ENCODE measurements at regions not wholly inside any gene's neighbourhood (a gene's known extent, or its start where the extent isn't known, plus 50 kb on each side); places are given as distances from the start of the nearest gene placed in this dataset.

- H3K4me3 ChIP-seq, result no peak overlapping the region
- WGBS, 5 donors, result 54 to 68% (median 63%) methylated on average over 2 of the region's 2 CpGs
- no peak for TF ChIP-seq EP300 (IDR thresholded peaks at IDR 0.05)
- no peak for TF ChIP-seq POLR2AphosphoS5 (IDR thresholded peaks at IDR 0.05)
- no peaks in the 10 kb centered on the region for H3K27me3 ChIP-seq
- intact Hi-C loops (cut with DNase I; ENCODE audit: low total_unique reads), result no loop called here
- no peaks in the 10 kb centered on the region for H3K4me1 ChIP-seq
- DNase-seq, result no peak
- no peak overlapping the region for H3K27ac ChIP-seq
- H3K9me3 ChIP-seq, result no peaks in the 10 kb centered on the region
- no peaks in the 10 kb centered on the region for H3K36me3 ChIP-seq
Measured at GRCh38 chr5:36530215-36530614, 76.2 kb upstream of the SLC1A3 start.

GRCh38 chr5:36531401-36531800, 75.0 kb upstream of the SLC1A3 start:
- no peak overlapping the region for H3K27ac ChIP-seq
- no peaks in the 10 kb centered on the region for H3K9me3 ChIP-seq
- no peak overlapping the region for H3K4me3 ChIP-seq
- no peaks in the 10 kb centered on the region for H3K4me1 ChIP-seq
- no peaks in the 10 kb centered on the region for H3K36me3 ChIP-seq
- intact Hi-C loops (cut with DNase I; ENCODE audit: low total_unique reads), result no loop called here
- no peak for TF ChIP-seq POLR2A (IDR thresholded peaks at IDR 0.05)
- no peak for TF ChIP-seq EP300 (IDR thresholded peaks at IDR 0.05)
- TF ChIP-seq POLR2AphosphoS5 (IDR thresholded peaks at IDR 0.05), result no peak
- TF ChIP-seq, protein P1, sequence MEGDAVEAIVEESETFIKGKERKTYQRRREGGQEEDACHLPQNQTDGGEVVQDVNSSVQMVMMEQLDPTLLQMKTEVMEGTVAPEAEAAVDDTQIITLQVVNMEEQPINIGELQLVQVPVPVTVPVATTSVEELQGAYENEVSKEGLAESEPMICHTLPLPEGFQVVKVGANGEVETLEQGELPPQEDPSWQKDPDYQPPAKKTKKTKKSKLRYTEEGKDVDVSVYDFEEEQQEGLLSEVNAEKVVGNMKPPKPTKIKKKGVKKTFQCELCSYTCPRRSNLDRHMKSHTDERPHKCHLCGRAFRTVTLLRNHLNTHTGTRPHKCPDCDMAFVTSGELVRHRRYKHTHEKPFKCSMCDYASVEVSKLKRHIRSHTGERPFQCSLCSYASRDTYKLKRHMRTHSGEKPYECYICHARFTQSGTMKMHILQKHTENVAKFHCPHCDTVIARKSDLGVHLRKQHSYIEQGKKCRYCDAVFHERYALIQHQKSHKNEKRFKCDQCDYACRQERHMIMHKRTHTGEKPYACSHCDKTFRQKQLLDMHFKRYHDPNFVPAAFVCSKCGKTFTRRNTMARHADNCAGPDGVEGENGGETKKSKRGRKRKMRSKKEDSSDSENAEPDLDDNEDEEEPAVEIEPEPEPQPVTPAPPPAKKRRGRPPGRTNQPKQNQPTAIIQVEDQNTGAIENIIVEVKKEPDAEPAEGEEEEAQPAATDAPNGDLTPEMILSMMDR (IDR thresholded peaks at IDR 0.05), result no peak
- H3K27me3 ChIP-seq, result no peaks in the 10 kb centered on the region
- WGBS, 5 donors, result 50 to 97% (median 86%) methylated on average over 1 of the region's 1 CpG
- DNase-seq, result no peak

DNA sequence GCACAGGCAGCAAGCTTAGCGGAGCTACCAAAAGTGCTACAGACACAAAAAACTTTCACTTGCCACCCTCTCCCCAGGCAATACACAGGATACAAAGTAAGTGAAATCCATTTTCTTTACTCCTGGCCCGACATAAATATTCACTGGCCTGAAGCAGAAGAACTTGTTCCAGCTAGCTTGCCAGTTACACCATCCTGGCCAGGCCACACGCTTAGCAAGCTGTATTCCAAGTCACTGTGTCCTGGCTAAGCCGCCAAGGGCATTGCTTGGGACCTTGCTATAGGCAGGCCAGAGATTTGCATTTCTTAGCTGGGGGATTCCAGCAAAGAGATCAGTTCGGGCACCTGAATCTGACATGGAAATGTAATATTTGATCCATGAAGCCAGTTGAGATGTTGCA, 71.0 kb upstream of the SLC1A3 start:
- TF ChIP-seq, protein P1 (IDR thresholded peaks at IDR 0.05), result no peak
- TF ChIP-seq POLR2AphosphoS5 (IDR thresholded peaks at IDR 0.05) (no peak), POLR2A (IDR thresholded peaks at IDR 0.05) (no peak), EP300 (IDR thresholded peaks at IDR 0.05) (no peak)
- H3K36me3 ChIP-seq, result no peaks in the 10 kb centered on the region
- intact Hi-C loops (cut with DNase I; ENCODE audit: low total_unique reads), result no loop called here
- WGBS, 5 donors, result 84 to 92% (median 90%) methylated on average over 5 of the region's 5 CpGs
- DNase-seq, result no peak
- no peaks in the 10 kb centered on the region for H3K4me1 ChIP-seq
- H3K9me3 ChIP-seq, result no peaks in the 10 kb centered on the region
- H3K4me3 ChIP-seq, result no peak overlapping the region
- no peak overlapping the region for H3K27ac ChIP-seq
- H3K27me3 ChIP-seq, result no peaks in the 10 kb centered on the region

- no peaks in the 10 kb centered on the region for H3K9me3 ChIP-seq
- H3K4me3 ChIP-seq, result no peak overlapping the region
- no peaks in the 10 kb centered on the region for H3K27me3 ChIP-seq
- H3K4me1 ChIP-seq, result no peaks in the 10 kb centered on the region
- WGBS, 5 donors, result 51 to 63% (median 62%) methylated on average over 4 of the region's 4 CpGs
- H3K27ac ChIP-seq, result no peak overlapping the region
- TF ChIP-seq, protein P1 (IDR thresholded peaks at IDR 0.05), result no peak
- TF ChIP-seq EP300 (IDR thresholded peaks at IDR 0.05) (no peak), POLR2AphosphoS5 (IDR thresholded peaks at IDR 0.05) (no peak), POLR2A (IDR thresholded peaks at IDR 0.05) (no peak)
- intact Hi-C loops (cut with DNase I; ENCODE audit: low total_unique reads), result no loop called here
- no peak for DNase-seq
- no peaks in the 10 kb centered on the region for H3K36me3 ChIP-seq
Measured at GRCh38 chr5:36535859-36536615, 70.4 kb upstream of the SLC1A3 start.

DNA sequence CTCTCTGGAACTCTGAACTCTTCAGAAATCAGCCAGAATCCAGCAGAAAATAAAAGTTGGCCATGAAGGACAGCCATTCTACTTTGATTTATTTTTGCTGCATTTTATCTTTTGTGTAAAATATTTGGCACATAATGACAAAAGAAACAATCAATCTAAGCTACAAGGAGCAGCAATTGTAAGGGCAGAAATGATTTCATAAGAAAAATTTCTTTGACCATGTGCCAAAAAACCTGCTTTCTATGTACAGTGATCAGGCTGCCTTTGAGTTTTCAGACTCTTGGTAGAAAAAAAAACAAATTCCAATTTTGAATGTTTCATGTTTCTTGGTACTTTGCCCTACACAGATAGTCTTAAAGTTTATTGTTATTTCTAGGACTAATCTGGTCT, 69.8 kb upstream of the SLC1A3 start:
- DNase-seq, result peak in 1 of 2 donors; percentile 22
- no peaks in the 10 kb centered on the region for H3K4me1 ChIP-seq
- TF ChIP-seq, protein P1 (IDR thresholded peaks at IDR 0.05), result no peak
- TF ChIP-seq POLR2A (IDR thresholded peaks at IDR 0.05) (no peak), POLR2AphosphoS5 (IDR thresholded peaks at IDR 0.05) (no peak), EP300 (IDR thresholded peaks at IDR 0.05) (no peak)
- H3K27me3 ChIP-seq, result no peaks in the 10 kb centered on the region
- no peak overlapping the region for H3K4me3 ChIP-seq
- H3K27ac ChIP-seq, result no peak overlapping the region
- no peaks in the 10 kb centered on the region for H3K36me3 ChIP-seq
- no peaks in the 10 kb centered on the region for H3K9me3 ChIP-seq
- intact Hi-C loops (cut with DNase I; ENCODE audit: low total_unique reads), result no loop called here

All from stomach (tissue), 8 donors.